Thyroid gland (tissue), 4 donors: ENCODE measurements at regions not wholly inside any gene's neighbourhood (a gene's known extent, or its start where the extent isn't known, plus 50 kb on each side); places are given as distances from the start of the nearest gene placed in this dataset.

ENCODE experiments used
- POLR2A ChIP-seq, 2 donors: fragments of 450-650 bp; IDR thresholded peaks; one replicate each; pipeline ENCODE4 v1.6.1; 2017; ENCODE audit warnings: antibody characterized with exemption in 2 of 2, mild to moderate bottlenecking in 2 of 2, moderate library complexity in 1 of 2
- TF ChIP-seq, protein P1 (sequence below), 6 experiments: fragments of 200-600 bp in 3 of 6; fragments of 450-650 bp in 3 of 6; sonication (generic) in 3 of 6; IDR thresholded peaks; one replicate each; pipeline ENCODE4 v1.5.1; 2016 to 2019; ENCODE audit warnings: antibody characterized with exemption in 6 of 6, mild to moderate bottlenecking in 2 of 6, inconsistent platforms in 1 of 6, moderate library complexity in 1 of 6

GRCh38 chr18:8513249-8513648 lies 96.0 kb upstream of the RAB12 start:
- TF ChIP-seq, protein P1, sequence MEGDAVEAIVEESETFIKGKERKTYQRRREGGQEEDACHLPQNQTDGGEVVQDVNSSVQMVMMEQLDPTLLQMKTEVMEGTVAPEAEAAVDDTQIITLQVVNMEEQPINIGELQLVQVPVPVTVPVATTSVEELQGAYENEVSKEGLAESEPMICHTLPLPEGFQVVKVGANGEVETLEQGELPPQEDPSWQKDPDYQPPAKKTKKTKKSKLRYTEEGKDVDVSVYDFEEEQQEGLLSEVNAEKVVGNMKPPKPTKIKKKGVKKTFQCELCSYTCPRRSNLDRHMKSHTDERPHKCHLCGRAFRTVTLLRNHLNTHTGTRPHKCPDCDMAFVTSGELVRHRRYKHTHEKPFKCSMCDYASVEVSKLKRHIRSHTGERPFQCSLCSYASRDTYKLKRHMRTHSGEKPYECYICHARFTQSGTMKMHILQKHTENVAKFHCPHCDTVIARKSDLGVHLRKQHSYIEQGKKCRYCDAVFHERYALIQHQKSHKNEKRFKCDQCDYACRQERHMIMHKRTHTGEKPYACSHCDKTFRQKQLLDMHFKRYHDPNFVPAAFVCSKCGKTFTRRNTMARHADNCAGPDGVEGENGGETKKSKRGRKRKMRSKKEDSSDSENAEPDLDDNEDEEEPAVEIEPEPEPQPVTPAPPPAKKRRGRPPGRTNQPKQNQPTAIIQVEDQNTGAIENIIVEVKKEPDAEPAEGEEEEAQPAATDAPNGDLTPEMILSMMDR (IDR thresholded peaks at IDR 0.05): no peak
- TF ChIP-seq POLR2A (IDR thresholded peaks at IDR 0.05): no peak
